ENCODE measurements at regions not wholly inside any gene's neighbourhood (a gene's known extent, or its start where the extent isn't known, plus 50 kb on each side); places are given as distances from the start of the nearest gene placed in this dataset.

DNA sequence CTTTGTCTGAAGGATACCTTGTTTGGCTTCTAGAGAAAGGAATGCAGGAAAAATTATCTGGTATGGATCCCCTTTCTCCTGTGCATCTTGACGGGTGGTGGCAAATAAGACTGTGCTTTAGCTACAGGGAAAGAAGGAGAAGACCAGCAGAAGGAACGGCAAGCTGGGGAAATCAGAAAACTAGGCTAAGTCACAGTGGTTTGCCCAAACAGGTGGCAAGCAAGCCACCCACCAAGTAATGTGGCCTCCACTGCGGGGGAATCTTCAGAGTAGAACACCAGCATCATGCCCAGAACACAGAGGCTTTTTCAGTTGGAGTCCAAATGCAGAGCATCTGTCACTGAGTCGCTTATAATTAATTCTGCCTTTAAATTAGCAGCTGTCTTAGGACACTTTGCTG lies 282.8 kb downstream of the PHF14 start:
- TF ChIP-seq CTCF (IDR thresholded peaks at IDR 0.05; ENCODE audit: low read depth, low read length, poor library complexity, severe bottlenecking), result no peak
- no peak for TF ChIP-seq EZH2phosphoT487 (IDR thresholded peaks at IDR 0.05; ENCODE audit: borderline replicate concordance, low read length)

Data from DOHH2 (cell line).